Transverse colon (tissue), 4 donors: ENCODE measurements at regions not wholly inside any gene's neighbourhood (a gene's known extent, or its start where the extent isn't known, plus 50 kb on each side); places are given as distances from the start of the nearest gene placed in this dataset.
A peak's percentile ranks its signal among the peaks of the same experiment; 100 is the strongest.

Experiments
- DNase-seq: peaks from one replicate; pipeline ENCODE4 v3.0.0-alpha.2; 2019
- H3K27ac ChIP-seq, 4 donors: fragments of 200-600 bp; sonication (generic); 2 replicates each; pipeline ENCODE4 v1.5.1; 2016 to 2018; ENCODE audit warnings: inconsistent platforms in 4 of 4
- H3K27me3 ChIP-seq: fragments of 200-600 bp; sonication (generic); 2 replicates; pipeline ENCODE4 v1.5.1; 2017; ENCODE audit warnings: inconsistent platforms
- H3K36me3 ChIP-seq, 4 donors: fragments of 200-600 bp; sonication (generic); 2 replicates each; pipeline ENCODE4 v1.5.1; 2017 to 2019; ENCODE audit warnings: inconsistent platforms in 4 of 4
- H3K4me1 ChIP-seq, 4 donors: fragments of 200-600 bp; sonication (generic); 2 replicates each; pipeline ENCODE4 v1.5.1; 2017 to 2020; ENCODE audit warnings: inconsistent platforms in 4 of 4
- H3K4me3 ChIP-seq, 4 donors: fragments of 200-600 bp; sonication (generic); 1 replicate in 1 of 4; 2 replicates in 3 of 4; pipeline versions ENCODE4 v1.5.1 to v1.6.1; 2017 to 2019; ENCODE audit warnings: inconsistent platforms in 4 of 4
- H3K9me3 ChIP-seq, 2 donors: fragments of 200-600 bp; sonication (generic); 2 replicates each; pipeline ENCODE4 v1.5.1; 2017 to 2019; ENCODE audit warnings: inconsistent platforms in 2 of 2
- EP300 ChIP-seq: sonication (generic); formaldehyde crosslinking; IDR thresholded peaks from one replicate; pipeline ENCODE4 v1.6.1; 2017; ENCODE audit warnings: antibody characterized with exemption, low read depth
- POLR2A ChIP-seq: fragments of 450-650 bp; IDR thresholded peaks from one replicate; pipeline ENCODE4 v1.6.1; 2016; ENCODE audit warnings: antibody characterized with exemption, mild to moderate bottlenecking, moderate library complexity
- POLR2AphosphoS5 ChIP-seq, 3 donors: sonication (generic); formaldehyde crosslinking; IDR thresholded peaks; one replicate each; pipeline ENCODE4 v1.6.1; 2016; ENCODE audit warnings: antibody characterized with exemption in 3 of 3
- WGBS, 2 donors: methylation state at CpG; one replicate each; pipeline ENCODE4 v1.1.5; 2018; ENCODE audit warnings: low coverage in 1 of 2; 5-methylcytosine and 5-hydroxymethylcytosine counted together
- in situ Hi-C, 4 donors: fragments of 200-750 bp; cut with MboI; loops; one replicate each; pipeline versions ENCODE4 v1.15.0 to v1.15.1; 2017; ENCODE audit warnings: low sequenced_read_pairs in 3 of 4, low pct_ligation_motif_present in 1 of 4, low pct_unique_long_range_greater_than_20kb in 1 of 4
- intact Hi-C: fragments of 100-400 bp; cut with DNase I; formaldehyde crosslinking; loops from one replicate; pipeline ENCODE4 v1.15.1; 2023; ENCODE audit warnings: low total_unique reads
- TF ChIP-seq, protein P1 (sequence below), 5 experiments: fragments of 200-600 bp in 3 of 5; fragments of 450-650 bp in 2 of 5; sonication (generic) in 3 of 5; IDR thresholded peaks; 1 replicate in 2 of 5; 2 replicates in 3 of 5; pipeline ENCODE4 v1.5.1; 2016 to 2017; ENCODE audit warnings: antibody characterized with exemption in 5 of 5, inconsistent platforms in 3 of 5, mild to moderate bottlenecking in 2 of 5, moderate library complexity in 1 of 5

DNA sequence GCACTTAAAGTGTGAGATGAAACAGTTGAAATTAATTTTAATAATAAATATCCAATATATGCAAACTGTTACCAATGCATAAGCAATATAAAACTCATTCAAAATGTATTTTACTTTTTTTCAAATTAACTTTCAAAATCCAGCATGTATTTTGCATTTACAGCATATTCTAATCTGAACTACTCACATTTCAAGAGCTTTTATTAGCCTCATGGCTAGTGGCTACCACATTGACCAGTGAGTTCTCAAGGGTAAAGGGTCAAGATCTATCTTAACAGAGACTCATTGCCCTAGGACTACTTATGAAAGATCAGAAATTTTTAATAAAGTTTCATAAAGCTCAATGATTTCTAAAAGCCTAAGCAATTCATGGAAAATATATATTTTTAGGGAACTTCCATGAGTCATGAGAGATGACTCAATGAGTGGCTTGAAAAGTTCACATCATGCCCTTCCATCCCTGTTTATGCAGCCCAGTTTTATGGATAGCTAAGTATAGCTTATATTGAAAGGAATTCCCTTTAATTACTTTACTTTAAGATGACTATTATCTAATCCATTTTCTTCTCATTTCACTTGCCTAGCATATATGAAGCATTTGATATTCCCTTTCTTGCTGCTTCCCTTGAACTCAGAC lies 608.6 kb downstream of the SLCO4C1 start:
- TF ChIP-seq EP300 (no peak), POLR2A (no peak), POLR2AphosphoS5 (IDR thresholded peaks at IDR 0.05) (no peak)
- TF ChIP-seq, protein P1, sequence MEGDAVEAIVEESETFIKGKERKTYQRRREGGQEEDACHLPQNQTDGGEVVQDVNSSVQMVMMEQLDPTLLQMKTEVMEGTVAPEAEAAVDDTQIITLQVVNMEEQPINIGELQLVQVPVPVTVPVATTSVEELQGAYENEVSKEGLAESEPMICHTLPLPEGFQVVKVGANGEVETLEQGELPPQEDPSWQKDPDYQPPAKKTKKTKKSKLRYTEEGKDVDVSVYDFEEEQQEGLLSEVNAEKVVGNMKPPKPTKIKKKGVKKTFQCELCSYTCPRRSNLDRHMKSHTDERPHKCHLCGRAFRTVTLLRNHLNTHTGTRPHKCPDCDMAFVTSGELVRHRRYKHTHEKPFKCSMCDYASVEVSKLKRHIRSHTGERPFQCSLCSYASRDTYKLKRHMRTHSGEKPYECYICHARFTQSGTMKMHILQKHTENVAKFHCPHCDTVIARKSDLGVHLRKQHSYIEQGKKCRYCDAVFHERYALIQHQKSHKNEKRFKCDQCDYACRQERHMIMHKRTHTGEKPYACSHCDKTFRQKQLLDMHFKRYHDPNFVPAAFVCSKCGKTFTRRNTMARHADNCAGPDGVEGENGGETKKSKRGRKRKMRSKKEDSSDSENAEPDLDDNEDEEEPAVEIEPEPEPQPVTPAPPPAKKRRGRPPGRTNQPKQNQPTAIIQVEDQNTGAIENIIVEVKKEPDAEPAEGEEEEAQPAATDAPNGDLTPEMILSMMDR (IDR thresholded peaks at IDR 0.05), result no peak
- in situ Hi-C loops (no loop called here), intact Hi-C loops (no loop called here)
- Histone ChIP-seq H3K4me1 (no peaks in the 10 kb centered on the region), H3K27ac (no peak overlapping the region), H3K36me3 (no peaks in the 10 kb centered on the region), H3K9me3 (no peaks in the 10 kb centered on the region), H3K4me3 (no peak overlapping the region), H3K27me3 (no peaks in the 10 kb centered on the region)
- no peak for DNase-seq

DNA sequence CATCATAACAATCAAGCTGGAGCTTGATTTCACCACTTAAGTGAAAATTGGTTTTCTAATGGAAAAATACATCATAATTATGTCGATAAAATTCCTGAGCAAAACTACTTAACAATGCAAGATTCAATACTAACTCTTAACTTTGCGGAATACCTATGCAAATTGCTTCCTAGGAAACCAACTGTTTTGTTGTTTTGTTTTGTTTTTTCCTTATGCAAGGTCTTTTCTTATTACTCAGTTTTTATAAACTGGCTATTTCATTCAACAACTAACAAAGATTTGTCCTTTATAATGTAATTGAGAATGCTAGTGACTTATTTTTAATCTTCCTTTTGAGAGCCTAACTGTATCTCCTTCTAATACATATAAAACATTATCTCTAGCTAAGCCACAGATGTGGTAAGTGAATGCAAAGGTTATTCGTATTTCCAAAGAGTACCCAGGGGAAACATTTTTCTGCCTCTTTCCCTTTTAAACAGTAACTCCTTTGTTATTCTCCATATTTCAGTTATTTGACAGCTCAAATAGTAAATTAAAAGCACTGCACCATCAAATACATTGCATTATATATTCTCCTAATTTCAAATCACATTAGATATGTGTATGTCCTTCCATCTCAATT lies 609.4 kb downstream of the SLCO4C1 start:
- H3K27ac ChIP-seq, result no peak overlapping the region
- DNase-seq, result no peak
- no peaks in the 10 kb centered on the region for H3K36me3 ChIP-seq
- intact Hi-C loops, result no loop called here
- no peaks in the 10 kb centered on the region for H3K27me3 ChIP-seq
- in situ Hi-C loops, result no loop called here
- TF ChIP-seq, protein P1 (IDR thresholded peaks at IDR 0.05), result no peak
- no peak for TF ChIP-seq EP300
- no peak for TF ChIP-seq POLR2A
- TF ChIP-seq POLR2AphosphoS5 (IDR thresholded peaks at IDR 0.05), result no peak
- H3K9me3 ChIP-seq, result no peaks in the 10 kb centered on the region
- H3K4me1 ChIP-seq, result no peaks in the 10 kb centered on the region
- H3K4me3 ChIP-seq, result no peak overlapping the region
- WGBS, 2 donors, result 65 to 71% methylated on average over 3 of the region's 3 CpGs

DNA sequence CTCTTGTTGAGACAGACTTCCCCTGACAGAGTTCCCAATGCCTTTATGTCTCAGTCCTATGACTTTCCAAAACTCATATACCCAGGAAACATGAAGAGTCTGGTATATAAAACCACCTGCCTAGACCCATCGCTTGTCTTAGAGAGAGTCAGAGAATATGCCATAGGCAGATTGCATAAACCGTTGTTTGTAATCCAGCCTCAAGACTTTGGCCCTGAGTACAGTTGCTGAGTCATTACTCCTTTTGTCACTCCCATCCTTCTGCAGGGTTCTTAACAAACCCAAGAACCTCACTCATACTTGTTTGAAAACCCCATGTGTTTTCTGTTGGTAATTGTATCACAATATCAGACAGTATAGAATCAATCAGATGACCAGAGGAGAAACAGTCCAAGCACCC lies 616.3 kb downstream of the SLCO4C1 start:
- peaks cover 0 to 5% (median 1%) of the 10 kb centered on the region in 4 donors for H3K4me1 ChIP-seq
- in situ Hi-C loops (no loop called here), intact Hi-C loops (no loop called here)
- H3K27ac ChIP-seq, result no peak overlapping the region
- DNase-seq, result no peak
- WGBS, 2 donors, result 35 to 40% methylated on average over 2 of the region's 2 CpGs
- H3K36me3 ChIP-seq, result no peaks in the 10 kb centered on the region
- H3K9me3 ChIP-seq, result no peaks in the 10 kb centered on the region
- TF ChIP-seq EP300, result no peak
- TF ChIP-seq, protein P1 (IDR thresholded peaks at IDR 0.05), result no peak
- no peak for TF ChIP-seq POLR2A
- no peak for TF ChIP-seq POLR2AphosphoS5 (IDR thresholded peaks at IDR 0.05)
- H3K4me3 ChIP-seq, result no peak overlapping the region
- H3K27me3 ChIP-seq, result no peaks in the 10 kb centered on the region

DNA sequence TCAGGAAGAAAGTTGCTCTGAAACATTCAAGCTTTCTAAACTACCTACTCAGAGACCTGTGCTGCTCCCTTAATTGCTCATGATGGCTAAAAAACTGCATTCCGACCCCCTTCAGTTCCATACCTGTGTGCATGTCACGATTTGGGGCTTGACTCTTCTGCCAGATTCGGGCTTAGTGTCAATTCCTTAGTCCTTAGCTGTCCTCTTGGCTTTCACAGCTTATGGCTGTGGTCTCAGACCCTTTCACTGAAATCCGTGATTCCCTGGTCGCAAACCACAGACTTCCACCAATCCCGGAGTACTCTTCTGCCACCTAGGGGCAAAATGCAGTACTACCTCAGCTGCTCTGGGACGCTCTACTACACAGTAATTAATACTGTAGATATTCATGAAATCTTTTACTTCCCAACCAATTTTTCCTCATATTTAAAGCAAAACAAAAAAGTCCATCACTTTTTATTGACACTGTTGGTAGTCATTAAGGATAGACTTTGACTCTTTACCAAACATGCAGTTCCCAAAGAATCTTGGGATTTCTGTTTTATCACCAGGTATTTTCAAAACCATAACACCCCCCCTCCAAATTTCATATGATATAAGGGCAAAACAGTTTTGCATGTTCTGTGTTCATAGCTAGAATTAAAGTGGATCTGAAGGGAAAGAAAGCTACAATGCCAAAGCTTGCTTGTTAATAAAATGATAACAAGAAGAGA lies 617.4 kb downstream of the SLCO4C1 start:
- Histone ChIP-seq H3K27ac (no peak overlapping the region), H3K4me3 (no peak overlapping the region), H3K27me3 (no peaks in the 10 kb centered on the region), H3K36me3 (no peaks in the 10 kb centered on the region), H3K9me3 (no peaks in the 10 kb centered on the region), H3K4me1 (peaks cover 0 to 5% (median 1%) of the 10 kb centered on the region in 4 donors)
- DNase-seq, result peak; percentile 57
- in situ Hi-C loops, result no loop called here
- intact Hi-C loops, result no loop called here
- WGBS, 2 donors, result 12 to 60% methylated on average over 1 to 7 of the region's 7 CpGs
- TF ChIP-seq POLR2A, result no peak
- no peak for TF ChIP-seq EP300
- TF ChIP-seq, protein P1 (IDR thresholded peaks at IDR 0.05), result peak; percentile 73 to 91 (median 84)
